H1 (cell line): ENCODE measurements at regions not wholly inside any gene's neighbourhood (a gene's known extent, or its start where the extent isn't known, plus 50 kb on each side); places are given as distances from the start of the nearest gene placed in this dataset.

Source experiments
- BACH1 ChIP-seq: IDR thresholded peaks from 2 replicates; pipeline ENCODE4 v1.6.1; 2012; ENCODE audit warnings: low read length, improper control_type of control experiment
- BRCA1 ChIP-seq: IDR thresholded peaks from 2 replicates; pipeline ENCODE4 v1.6.1; 2012; ENCODE audit warnings: low read depth, low read length, improper control_type of control experiment
- CTBP2 ChIP-seq: IDR thresholded peaks from 2 replicates; pipeline ENCODE4 v1.7.0; 2011; ENCODE audit warnings: borderline replicate concordance, mild to moderate bottlenecking, moderate library complexity, mixed read lengths, low read length; ENCODE audit not compliant: insufficient read depth, insufficient read length
- EGR1 ChIP-seq: IDR thresholded peaks from 2 replicates; pipeline ENCODE4 v1.6.1; 2011; ENCODE audit warnings: low read depth, low read length, borderline replicate concordance
- EZH2 ChIP-seq: fragments of 200-600 bp; sonication (generic); IDR thresholded peaks from 2 replicates; pipeline ENCODE4 v1.7.1; 2012; ENCODE audit warnings: low read depth, mild to moderate bottlenecking, moderate library complexity, low read length, inconsistent platforms; ENCODE audit not compliant: severe bottlenecking
- PHF8 ChIP-seq: fragments of 200-600 bp; sonication (generic); conservative IDR thresholded peaks from 2 replicates; pipeline ENCODE4 v1.7.1; 2012; ENCODE audit warnings: low read depth, mild to moderate bottlenecking, inconsistent platforms, low read length, moderate library complexity
- SP2 ChIP-seq: IDR thresholded peaks from 2 replicates; pipeline ENCODE4 v1.6.1; 2012; ENCODE audit warnings: mild to moderate bottlenecking, low read length, inconsistent platforms
- TF ChIP-seq, protein P1 (sequence below): IDR thresholded peaks from 2 replicates; pipeline ENCODE4 v1.6.1; 2011; ENCODE audit warnings: low read depth, mild to moderate bottlenecking, low read length; ENCODE audit not compliant: insufficient read depth

DNA sequence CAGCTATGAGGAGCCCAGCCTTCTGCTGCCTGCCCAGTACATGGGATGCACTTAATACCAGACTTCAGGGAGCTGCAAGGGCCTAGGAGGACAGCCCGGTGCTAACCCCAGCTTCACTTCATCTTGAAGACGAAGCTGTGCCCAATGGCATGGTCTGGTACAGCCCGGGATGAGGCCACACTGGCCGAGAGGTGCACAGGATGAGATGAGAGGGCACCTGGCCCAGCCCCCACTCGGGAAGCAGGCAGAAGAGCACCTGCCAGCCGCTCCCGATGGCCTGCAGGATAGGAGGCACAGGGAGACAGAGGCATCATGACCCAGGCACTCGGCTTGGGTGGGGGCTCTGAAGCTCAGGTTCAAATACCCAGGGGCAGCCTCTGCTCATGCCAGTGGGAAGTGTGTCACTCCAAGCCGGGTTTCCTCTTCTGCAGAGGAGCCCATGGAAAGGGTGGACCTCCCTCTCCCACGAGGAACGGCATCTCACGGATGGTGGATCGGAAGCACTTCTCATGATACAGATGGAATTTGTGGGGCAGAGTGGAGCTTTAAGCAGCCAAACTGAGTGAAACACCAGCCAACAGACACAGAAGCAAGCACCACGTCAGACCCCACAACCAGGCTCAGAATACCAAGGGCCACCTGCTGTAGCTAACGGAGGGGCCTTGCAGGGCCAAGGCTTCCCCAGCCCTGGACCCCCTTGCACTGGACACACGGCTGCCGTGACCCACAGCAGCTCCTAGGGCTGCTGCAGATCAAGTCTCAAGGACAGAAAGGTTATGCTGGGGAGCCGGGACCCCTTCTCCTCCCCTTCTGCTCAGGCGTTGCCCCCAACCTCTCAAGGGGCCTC is 875.2 kb downstream of the BRD1 start (continued):
- TF ChIP-seq CTBP2 (no peak), BACH1 (no peak), BRCA1 (no peak), SP2 (no peak), EZH2 (no peak), EGR1 (no peak), PHF8 (no peak)
- TF ChIP-seq, protein P1, sequence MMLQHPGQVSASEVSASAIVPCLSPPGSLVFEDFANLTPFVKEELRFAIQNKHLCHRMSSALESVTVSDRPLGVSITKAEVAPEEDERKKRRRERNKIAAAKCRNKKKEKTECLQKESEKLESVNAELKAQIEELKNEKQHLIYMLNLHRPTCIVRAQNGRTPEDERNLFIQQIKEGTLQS: no peak
